ENCODE measurements at regions not wholly inside any gene's neighbourhood (a gene's known extent, or its start where the extent isn't known, plus 50 kb on each side); places are given as distances from the start of the nearest gene placed in this dataset.

DNA sequence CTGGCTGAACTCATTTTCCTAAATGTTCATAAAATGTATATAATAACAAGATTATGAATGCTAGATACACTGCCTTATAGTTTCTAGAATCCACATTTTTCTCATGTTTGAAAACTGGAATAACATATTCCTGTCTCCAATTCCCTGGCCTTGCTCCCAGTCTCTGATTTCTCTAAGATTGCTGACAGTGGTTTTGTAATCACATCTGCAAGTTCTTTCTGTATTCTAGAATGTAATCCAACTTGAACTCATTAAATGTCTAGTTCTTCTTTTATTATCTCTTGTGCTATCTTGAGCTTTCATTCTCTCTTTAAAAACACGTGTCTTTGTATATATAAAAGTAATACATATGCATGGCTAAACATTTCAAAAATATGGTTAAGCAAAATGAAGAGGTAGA lies 215.2 kb upstream of the ADAMTS9 start:
- Histone ChIP-seq H3K27me3 (no peaks in the 10 kb centered on the region), H3K27ac (peak overlapping the region in 1 of 4 donors; percentile 40), H3K9me3 (no peaks in the 10 kb centered on the region), H3K36me3 (no peaks in the 10 kb centered on the region), H3K4me1 (peaks cover 0 to 22% (median 3%) of the 10 kb centered on the region in 4 donors), H3K4me3 (no peak overlapping the region)
- intact Hi-C loops (cut with DNase I; ENCODE audit: low total_unique reads) (no loop called here), in situ Hi-C loops (cut with MboI; ENCODE audit: low pct_ligation_motif_present in 1 of 4, low pct_unique_long_range_greater_than_20kb in 1 of 4, low sequenced_read_pairs in 3 of 4) (no loop called here)
- no peak for DNase-seq
- 35 to 37% methylated on average over 1 of the region's 1 CpG for WGBS, 2 donors (ENCODE audit: low coverage in 1 of 2)
- TF ChIP-seq, protein P1, sequence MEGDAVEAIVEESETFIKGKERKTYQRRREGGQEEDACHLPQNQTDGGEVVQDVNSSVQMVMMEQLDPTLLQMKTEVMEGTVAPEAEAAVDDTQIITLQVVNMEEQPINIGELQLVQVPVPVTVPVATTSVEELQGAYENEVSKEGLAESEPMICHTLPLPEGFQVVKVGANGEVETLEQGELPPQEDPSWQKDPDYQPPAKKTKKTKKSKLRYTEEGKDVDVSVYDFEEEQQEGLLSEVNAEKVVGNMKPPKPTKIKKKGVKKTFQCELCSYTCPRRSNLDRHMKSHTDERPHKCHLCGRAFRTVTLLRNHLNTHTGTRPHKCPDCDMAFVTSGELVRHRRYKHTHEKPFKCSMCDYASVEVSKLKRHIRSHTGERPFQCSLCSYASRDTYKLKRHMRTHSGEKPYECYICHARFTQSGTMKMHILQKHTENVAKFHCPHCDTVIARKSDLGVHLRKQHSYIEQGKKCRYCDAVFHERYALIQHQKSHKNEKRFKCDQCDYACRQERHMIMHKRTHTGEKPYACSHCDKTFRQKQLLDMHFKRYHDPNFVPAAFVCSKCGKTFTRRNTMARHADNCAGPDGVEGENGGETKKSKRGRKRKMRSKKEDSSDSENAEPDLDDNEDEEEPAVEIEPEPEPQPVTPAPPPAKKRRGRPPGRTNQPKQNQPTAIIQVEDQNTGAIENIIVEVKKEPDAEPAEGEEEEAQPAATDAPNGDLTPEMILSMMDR (IDR thresholded peaks at IDR 0.05): no peak
- TF ChIP-seq POLR2A (IDR thresholded peaks at IDR 0.05) (no peak), EP300 (IDR thresholded peaks at IDR 0.05; ENCODE audit: low read depth) (no peak)

- TF ChIP-seq POLR2A (IDR thresholded peaks at IDR 0.05) (no peak), POLR2AphosphoS5 (IDR thresholded peaks at IDR 0.05) (no peak), EP300 (IDR thresholded peaks at IDR 0.05; ENCODE audit: low read depth) (no peak)
- TF ChIP-seq, protein P1 (IDR thresholded peaks at IDR 0.05): no peak
- intact Hi-C loops (cut with DNase I; ENCODE audit: low total_unique reads): no loop called here
- no peak for DNase-seq
- peaks cover 0 to 22% (median 3%) of the 10 kb centered on the region in 4 donors for H3K4me1 ChIP-seq
- no peak overlapping the region for H3K4me3 ChIP-seq
- in situ Hi-C loops (cut with MboI; ENCODE audit: low pct_ligation_motif_present in 1 of 4, low pct_unique_long_range_greater_than_20kb in 1 of 4, low sequenced_read_pairs in 3 of 4): no loop called here
- H3K9me3 ChIP-seq: no peaks in the 10 kb centered on the region
- H3K36me3 ChIP-seq: no peaks in the 10 kb centered on the region
- peak overlapping the region in 1 of 4 donors; percentile 40 for H3K27ac ChIP-seq
- 59 to 65% methylated on average over 3 of the region's 3 CpGs for WGBS, 2 donors (ENCODE audit: low coverage in 1 of 2)
- no peaks in the 10 kb centered on the region for H3K27me3 ChIP-seq
Observed at GRCh38 chr3:64901986-64902516, 214.3 kb upstream of the ADAMTS9 start.

DNA sequence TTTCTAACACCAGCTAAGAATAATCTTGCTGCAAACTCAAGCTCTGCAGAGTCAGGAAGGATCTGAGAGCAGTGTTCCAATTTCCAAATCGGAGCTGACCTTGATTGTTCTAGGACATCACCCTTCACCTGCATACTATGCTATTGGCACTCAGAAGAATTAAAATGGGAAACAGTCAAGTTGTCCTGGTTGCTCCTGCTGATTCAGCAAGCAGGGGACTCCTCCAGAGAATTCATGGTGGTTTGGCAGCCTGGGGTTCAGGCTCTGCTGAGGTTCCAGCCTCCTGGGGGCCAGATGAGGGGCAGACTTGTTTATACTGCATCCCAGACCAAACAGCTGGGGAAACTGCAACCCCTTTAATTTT lies 213.7 kb upstream of the ADAMTS9 start:
- in situ Hi-C loops (cut with MboI; ENCODE audit: low pct_ligation_motif_present in 1 of 4, low pct_unique_long_range_greater_than_20kb in 1 of 4, low sequenced_read_pairs in 3 of 4) (no loop called here), intact Hi-C loops (cut with DNase I; ENCODE audit: low total_unique reads) (no loop called here)
- no peak for DNase-seq
- peaks cover 0 to 22% (median 3%) of the 10 kb centered on the region in 4 donors for H3K4me1 ChIP-seq
- H3K9me3 ChIP-seq: no peaks in the 10 kb centered on the region
- TF ChIP-seq POLR2AphosphoS5 (IDR thresholded peaks at IDR 0.05) (no peak), POLR2A (IDR thresholded peaks at IDR 0.05) (no peak)
- TF ChIP-seq, protein P1 (IDR thresholded peaks at IDR 0.05): no peak
- H3K27me3 ChIP-seq: no peaks in the 10 kb centered on the region
- peak overlapping the region in 1 of 4 donors; percentile 40 for H3K27ac ChIP-seq
- no peak overlapping the region for H3K4me3 ChIP-seq
- 41% methylated on average over 1 of the region's 1 CpG; no CpG with 5 or more reads in 1 of the 2 donors for WGBS, 2 donors (ENCODE audit: low coverage in 1 of 2)
- no peaks in the 10 kb centered on the region for H3K36me3 ChIP-seq

- intact Hi-C loops (cut with DNase I; ENCODE audit: low total_unique reads) (no loop called here), in situ Hi-C loops (cut with MboI; ENCODE audit: low pct_ligation_motif_present in 1 of 4, low pct_unique_long_range_greater_than_20kb in 1 of 4, low sequenced_read_pairs in 3 of 4) (no loop called here)
- no peak for DNase-seq
- H3K27me3 ChIP-seq: no peaks in the 10 kb centered on the region
- peak overlapping the region in 1 of 4 donors; percentile 40 for H3K27ac ChIP-seq
- H3K9me3 ChIP-seq: no peaks in the 10 kb centered on the region
- no peak overlapping the region for H3K4me3 ChIP-seq
- TF ChIP-seq POLR2AphosphoS5 (IDR thresholded peaks at IDR 0.05) (no peak), POLR2A (IDR thresholded peaks at IDR 0.05) (no peak), EP300 (IDR thresholded peaks at IDR 0.05; ENCODE audit: low read depth) (no peak)
- TF ChIP-seq, protein P1 (IDR thresholded peaks at IDR 0.05): no peak
- WGBS, 2 donors (ENCODE audit: low coverage in 1 of 2): 76 to 77% methylated on average over 4 to 5 of the region's 5 CpGs
- H3K4me1 ChIP-seq: peaks cover 0 to 22% (median 3%) of the 10 kb centered on the region in 4 donors
- no peaks in the 10 kb centered on the region for H3K36me3 ChIP-seq
Observed at GRCh38 chr3:64900617-64901521, 213.1 kb upstream of the ADAMTS9 start.

Measured in transverse colon (tissue), 4 donors.